Stimulated activated CD8-positive, alpha-beta memory T cell treated with anti-CD3 and anti-CD28 coated beads, Interleukin-15, amount 100 ng/mL, for 1 hour (primary cell): ENCODE measurements at regions not wholly inside any gene's neighbourhood (a gene's known extent, or its start where the extent isn't known, plus 50 kb on each side); places are given as distances from the start of the nearest gene placed in this dataset.
"Not testable (repeated sequence)": the region's sequence is repeated elsewhere in the genome, so short reads cannot be mapped to it uniquely, and the experiment has no call there.

ENCODE experiments used
- DNase-seq: peaks from one replicate; pipeline ENCODE4 v3.0.0-alpha.2; 2020; ENCODE audit warnings: low read depth

- no peak for DNase-seq
Observed at GRCh38 chr3:95172164-95172943, 1109.5 kb downstream of the NSUN3 start.

DNA sequence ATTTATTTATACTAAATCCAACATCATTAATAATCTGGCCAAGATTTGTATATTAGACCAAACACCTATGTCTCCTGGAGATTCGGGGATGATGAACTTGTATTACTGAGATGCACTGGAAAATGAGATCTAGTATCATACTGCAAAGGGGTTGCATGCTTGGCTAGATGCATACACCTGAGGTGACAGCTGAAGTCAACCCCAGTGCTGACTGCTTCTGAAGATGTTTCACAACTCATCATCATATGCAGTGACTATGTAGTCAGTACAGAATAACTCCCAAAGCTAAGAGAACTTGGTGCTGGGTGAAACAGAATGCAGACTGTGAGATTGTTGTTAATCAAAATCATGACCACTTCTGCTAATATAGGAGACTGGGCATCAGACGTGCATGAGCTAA is 1114.2 kb downstream of the NSUN3 start:
- DNase-seq: no peak

GRCh38 chr3:95184038-95184437 is 1121.2 kb downstream of the NSUN3 start:
- no peak for DNase-seq

DNA sequence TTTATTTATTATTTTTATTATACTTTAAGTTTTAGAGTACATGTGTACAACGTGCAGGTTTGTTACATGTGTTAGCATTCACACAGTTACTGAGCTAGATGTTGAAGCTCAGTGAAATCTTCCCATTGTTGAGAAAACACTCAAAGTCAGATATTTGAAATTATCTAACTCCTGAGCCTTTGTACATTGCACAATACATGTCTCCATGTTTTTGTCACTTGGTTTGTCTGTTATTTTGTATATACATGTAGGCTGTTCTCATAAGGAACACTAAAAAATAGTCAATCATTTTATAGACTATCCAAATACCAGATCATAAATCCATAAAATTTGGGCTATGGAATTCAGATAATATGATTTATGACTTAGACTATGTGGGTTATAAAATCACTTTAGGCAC is 1126.5 kb downstream of the NSUN3 start:
- no peak for DNase-seq

GRCh38 chr3:95197661-95198060 is 1134.8 kb downstream of the NSUN3 start:
- DNase-seq: no peak

- DNase-seq: no peak
Observed at GRCh38 chr3:95200384-95200783, 1137.5 kb downstream of the NSUN3 start.

DNA sequence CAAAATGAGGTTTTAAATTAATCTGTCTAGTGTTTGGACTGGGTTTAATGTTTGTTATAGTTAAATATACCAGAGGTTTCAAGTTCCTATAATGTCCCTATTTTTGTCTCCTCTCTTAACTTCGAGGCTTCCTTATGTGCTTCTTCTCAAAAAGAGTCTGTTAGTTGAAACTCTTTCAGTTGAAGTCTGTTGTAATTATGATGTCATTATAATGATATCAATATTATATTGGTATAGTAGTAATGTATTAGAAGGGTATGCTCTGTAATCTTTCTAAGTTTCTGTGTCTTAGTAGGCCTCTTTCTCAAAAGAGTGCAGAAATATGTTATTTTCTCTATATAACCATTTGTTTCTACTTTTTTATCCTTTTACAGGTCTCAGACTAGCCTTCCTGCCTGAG is 1148.0 kb downstream of the NSUN3 start:
- DNase-seq: no peak

DNA sequence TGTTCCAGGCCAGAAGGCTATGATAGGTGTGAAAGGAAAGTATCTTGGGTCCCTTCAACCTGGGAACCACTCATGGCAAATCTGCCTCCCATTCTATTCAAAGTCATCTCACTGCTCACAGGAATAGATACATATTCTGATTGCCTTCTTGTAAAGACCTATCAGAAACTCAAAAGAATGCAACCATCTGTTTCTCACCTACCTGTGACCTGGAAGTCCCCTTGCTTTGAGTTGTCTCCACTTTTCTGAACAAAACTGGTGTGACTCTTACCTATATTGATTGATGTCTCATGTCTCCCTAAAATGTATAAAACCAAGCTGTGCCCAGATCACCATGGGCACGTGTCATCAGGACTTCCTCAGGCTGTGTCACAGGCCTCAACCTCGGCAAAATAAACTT is 1149.3 kb downstream of the NSUN3 start:
- no peak for DNase-seq

GRCh38 chr3:95215437-95215957 is 1152.6 kb downstream of the NSUN3 start:
- DNase-seq: no peak

- DNase-seq: no peak
Observed at GRCh38 chr3:95217661-95218060, 1154.8 kb downstream of the NSUN3 start.

GRCh38 chr3:95218484-95218883 is 1155.6 kb downstream of the NSUN3 start:
- no peak for DNase-seq

GRCh38 chr3:95226437-95226836 is 1163.6 kb downstream of the NSUN3 start:
- DNase-seq: no peak

- no peak for DNase-seq
Observed at GRCh38 chr3:95227092-95227491, 1164.2 kb downstream of the NSUN3 start.

DNA sequence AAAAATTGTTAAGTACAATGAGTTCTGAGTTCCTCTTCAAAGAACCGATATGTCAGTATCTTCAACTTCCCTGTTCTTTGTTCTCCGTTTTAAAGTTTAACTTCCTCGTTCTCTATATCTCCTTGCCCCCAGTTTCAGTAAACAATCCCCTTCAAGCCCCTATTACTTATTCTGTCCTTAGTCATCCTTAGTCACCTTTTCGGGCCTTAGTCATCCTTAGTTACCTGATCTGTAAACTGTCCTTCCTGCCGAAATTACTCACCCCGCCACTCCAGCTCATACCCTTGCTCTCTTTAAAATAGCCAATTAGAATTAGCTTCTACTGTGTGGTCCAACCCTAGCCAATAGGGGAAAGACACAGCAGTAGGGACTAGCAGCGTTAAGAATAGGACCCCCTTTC is 1165.6 kb downstream of the NSUN3 start:
- no peak for DNase-seq

DNA sequence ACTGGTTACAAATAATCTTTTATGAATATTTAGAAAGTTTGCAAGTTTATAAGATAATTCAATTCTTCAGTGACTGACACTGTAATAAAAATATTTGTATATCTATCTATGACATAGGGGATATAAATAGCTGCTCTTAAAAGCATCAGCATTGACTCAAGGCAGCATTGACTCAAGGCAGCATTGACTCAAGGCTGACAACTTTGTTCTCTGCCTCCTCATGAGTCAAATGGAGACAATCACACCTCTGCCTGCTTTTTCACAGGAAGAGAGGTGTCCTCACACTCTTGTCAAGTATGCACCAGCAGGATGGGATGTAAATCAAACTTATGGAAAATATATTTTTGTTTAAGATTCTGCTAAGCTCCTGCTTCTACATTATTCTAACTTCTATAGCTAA is 1173.1 kb downstream of the NSUN3 start:
- no peak for DNase-seq

- DNase-seq: no peak
Observed at GRCh38 chr3:95237783-95238182, 1174.9 kb downstream of the NSUN3 start.

- no peak for DNase-seq
Observed at GRCh38 chr3:95240395-95240794, 1177.5 kb downstream of the NSUN3 start.

DNA sequence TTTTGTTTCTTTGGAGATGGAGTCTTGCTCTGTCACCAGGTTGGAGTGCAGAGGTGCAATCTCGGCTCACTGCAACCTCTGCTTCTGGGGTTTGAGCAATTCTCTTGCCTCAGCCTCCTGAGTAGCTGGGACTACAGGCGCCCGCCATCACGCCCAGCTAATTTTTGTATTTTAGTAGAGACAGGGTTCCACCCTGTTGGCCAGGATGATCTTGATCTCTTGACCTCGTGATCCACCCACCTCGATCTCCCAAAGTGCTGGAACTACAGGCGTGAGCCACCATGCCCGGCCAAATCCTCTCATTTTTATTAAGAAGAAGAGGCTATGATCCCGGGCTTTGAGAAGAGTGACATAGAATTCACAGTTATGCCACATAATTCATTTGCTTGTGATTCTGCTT is 1178.4 kb downstream of the NSUN3 start:
- not testable (repeated sequence) for DNase-seq

GRCh38 chr3:95246413-95246812 is 1183.6 kb downstream of the NSUN3 start:
- DNase-seq: no peak

- DNase-seq: no peak
Observed at GRCh38 chr3:95254061-95254460, 1191.2 kb downstream of the NSUN3 start.

- DNase-seq: no peak
Observed at GRCh38 chr3:95254758-95255157, 1191.9 kb downstream of the NSUN3 start.

DNA sequence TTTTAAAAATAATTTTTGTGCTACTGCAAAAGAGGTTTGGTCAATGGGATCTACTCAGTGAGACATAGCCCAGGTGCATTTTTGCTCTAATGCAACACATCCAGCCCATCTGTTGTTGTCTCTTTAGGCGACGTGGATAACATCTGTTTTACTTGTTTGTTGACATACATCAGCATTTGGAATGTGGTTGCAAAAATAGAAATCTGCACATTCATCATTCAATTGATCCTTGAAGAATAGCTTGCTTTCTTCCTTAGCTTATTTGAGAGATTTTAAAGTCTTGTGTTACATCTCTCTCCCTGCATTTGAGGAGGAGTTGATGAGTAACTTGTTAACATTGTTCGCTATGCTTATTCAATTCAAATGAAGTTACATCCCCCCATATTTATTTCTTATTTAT is 1202.3 kb downstream of the NSUN3 start:
- no peak for DNase-seq

GRCh38 chr3:95271395-95271794 is 1208.5 kb downstream of the NSUN3 start:
- no peak for DNase-seq

DNA sequence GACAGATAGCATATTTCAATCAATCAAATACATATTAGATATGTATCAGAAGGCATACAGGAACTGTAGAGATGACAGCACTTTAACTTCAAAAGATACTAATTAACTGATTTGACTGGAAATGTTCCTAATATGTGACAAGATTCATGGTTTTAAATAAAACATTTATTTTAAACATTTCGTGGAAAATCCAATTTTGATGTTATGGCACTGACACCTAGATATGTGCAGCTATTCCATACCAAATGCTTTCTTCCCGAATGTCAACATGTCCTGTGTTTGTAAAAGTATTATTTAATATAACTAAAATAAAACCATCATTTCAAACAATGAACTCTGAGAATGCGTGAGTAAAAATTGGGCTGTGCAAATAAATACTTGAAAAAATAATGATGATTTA is 1209.3 kb downstream of the NSUN3 start:
- DNase-seq: no peak
